Neural cell (in vitro differentiated cells): ENCODE measurements at regions not wholly inside any gene's neighbourhood (a gene's known extent, or its start where the extent isn't known, plus 50 kb on each side); places are given as distances from the start of the nearest gene placed in this dataset.

Source experiments
- H2AFZ ChIP-seq: fragments of 200-600, 300-800 bp; sonication (generic), shearing (Covaris generic); 2 replicates; pipeline ENCODE4 v1.6.0; 2014; ENCODE audit warnings: low read depth, mild to moderate bottlenecking, antibody characterized with exemption, low read length, moderate library complexity
- H3F3A ChIP-seq: fragments of 200-600 bp; shearing (Covaris generic); 2 replicates; pipeline ENCODE4 v1.6.1; 2016; ENCODE audit warnings: mild to moderate bottlenecking, moderate library complexity, mixed read lengths, antibody characterized with exemption, low read length; ENCODE audit not compliant: insufficient read depth, poor library complexity, severe bottlenecking
- H3K27ac ChIP-seq: fragments of 200-600, 300-800 bp; sonication (generic), shearing (Covaris generic); 2 replicates; pipeline ENCODE4 v1.5.1; 2014; ENCODE audit warnings: mild to moderate bottlenecking, low read length, moderate library complexity
- H3K27me3 ChIP-seq: fragments of 300-800, 200-600 bp; sonication (generic), shearing (Covaris generic); 2 replicates; pipeline ENCODE4 v1.6.0; 2014; ENCODE audit warnings: mild to moderate bottlenecking, low read depth, low read length, moderate library complexity; ENCODE audit not compliant: insufficient read depth
- H3K36me3 ChIP-seq: fragments of 300-800, 200-600 bp; sonication (generic), shearing (Covaris generic); 2 replicates; pipeline ENCODE4 v1.5.1; 2014; ENCODE audit warnings: mild to moderate bottlenecking, antibody characterized with exemption, low read length, moderate library complexity; ENCODE audit not compliant: insufficient read depth
- H3K4me2 ChIP-seq: fragments of 300-800, 200-600 bp; sonication (generic), shearing (Covaris generic); 2 replicates; pipeline ENCODE4 v1.6.0; 2014; ENCODE audit warnings: mild to moderate bottlenecking, low read length
- H3K4me3 ChIP-seq: fragments of 300-800, 200-600 bp; sonication (generic), shearing (Covaris generic); 2 replicates; pipeline ENCODE4 v1.5.1; 2014; ENCODE audit warnings: mild to moderate bottlenecking, low read length, moderate library complexity
- H3K79me2 ChIP-seq: fragments of 200-600 bp; shearing (Covaris generic); replicated peaks from 2 replicates; pipeline ENCODE4 v1.6.0; 2014; ENCODE audit warnings: mild to moderate bottlenecking, low read length, moderate library complexity; ENCODE audit not compliant: insufficient read depth
- H3K9ac ChIP-seq: fragments of 300-800, 200-600 bp; sonication (generic), shearing (Covaris generic); 2 replicates; pipeline ENCODE4 v1.6.1; 2016; ENCODE audit warnings: mild to moderate bottlenecking, low read length, mixed read lengths
- H3K9me2 ChIP-seq: fragments of 200-600 bp; shearing (Covaris generic); 2 replicates; pipeline ENCODE4 v1.6.1; 2016; ENCODE audit warnings: mild to moderate bottlenecking, low read length, mixed read lengths; ENCODE audit not compliant: insufficient read depth
- H3K9me3 ChIP-seq: fragments of 200-600, 300-800 bp; sonication (generic), shearing (Covaris generic); 2 replicates; pipeline ENCODE4 v1.6.1; 2016; ENCODE audit warnings: mild to moderate bottlenecking, mixed run types, low read length, moderate library complexity, mixed read lengths
- H4K20me1 ChIP-seq: fragments of 200-600 bp; shearing (Covaris generic); 2 replicates; pipeline ENCODE4 v1.6.1; 2016; ENCODE audit warnings: mild to moderate bottlenecking, mixed run types; ENCODE audit not compliant: insufficient read depth
- EP300 ChIP-seq: fragments of 450-650 bp; conservative IDR thresholded peaks from 2 replicates; pipeline ENCODE4 v1.6.1; 2014; ENCODE audit warnings: antibody characterized with exemption, mild to moderate bottlenecking, moderate library complexity; ENCODE audit not compliant: poor library complexity, severe bottlenecking
- EZH2 ChIP-seq: fragments of 200-600, 300-800 bp; shearing (Covaris generic), sonication (generic); IDR thresholded peaks from 2 replicates; pipeline ENCODE4 v1.6.1; 2014; ENCODE audit warnings: antibody characterized with exemption, low read length, borderline replicate concordance, mild to moderate bottlenecking; ENCODE audit not compliant: insufficient read depth, poor library complexity, severe bottlenecking
- MXI1 ChIP-seq: fragments of 450-650 bp; conservative IDR thresholded peaks from 2 replicates; pipeline ENCODE4 v1.6.1; 2014; ENCODE audit warnings: antibody characterized with exemption, mild to moderate bottlenecking; ENCODE audit not compliant: poor library complexity, severe bottlenecking
- POLR2AphosphoS5 ChIP-seq: IDR thresholded peaks from 2 replicates; pipeline ENCODE4 v1.6.1; 2012
- RAD21 ChIP-seq: fragments of 450-650 bp; conservative IDR thresholded peaks from 2 replicates; pipeline ENCODE4 v1.6.1; 2014; ENCODE audit warnings: antibody characterized with exemption, mild to moderate bottlenecking, moderate library complexity
- REST ChIP-seq: IDR thresholded peaks from 2 replicates; pipeline ENCODE4 v1.6.1; 2012; ENCODE audit warnings: borderline replicate concordance
- SMC3 ChIP-seq: fragments of 450-650 bp; conservative IDR thresholded peaks from 2 replicates; pipeline ENCODE4 v1.6.1; 2014; ENCODE audit warnings: antibody characterized with exemption, mild to moderate bottlenecking, moderate library complexity; ENCODE audit not compliant: poor library complexity
- TAF1 ChIP-seq: IDR thresholded peaks from 2 replicates; pipeline ENCODE4 v1.6.1; 2012; ENCODE audit warnings: low read depth
- TF ChIP-seq, protein P1 (sequence below): fragments of 450-650 bp; IDR thresholded peaks from 2 replicates; pipeline ENCODE4 v1.5.1; 2014; ENCODE audit warnings: antibody characterized with exemption, mild to moderate bottlenecking, moderate library complexity; ENCODE audit not compliant: poor library complexity, severe bottlenecking

DNA sequence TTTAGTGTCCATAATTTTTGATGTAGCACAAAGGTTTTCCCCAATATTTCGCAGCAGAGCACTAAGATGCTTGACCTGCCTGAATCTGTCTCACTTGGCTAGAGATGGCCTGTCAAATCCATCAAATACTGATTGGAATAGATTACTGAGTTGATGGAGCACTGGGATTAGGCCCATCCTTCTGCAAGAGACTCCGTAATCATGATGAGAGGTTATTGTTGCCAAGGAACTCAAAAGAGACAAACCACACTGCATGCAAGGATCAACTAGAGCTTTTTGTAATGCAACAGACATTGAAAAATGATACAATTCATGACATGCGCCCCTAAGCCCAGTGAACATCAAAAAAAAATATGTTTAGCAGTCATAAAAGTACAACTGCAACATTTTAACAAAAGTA lies 585.3 kb upstream of the GRAMD2B start:
- Histone ChIP-seq H3K9me3 (no peaks in the 10 kb centered on the region), H3K9ac (no peak overlapping the region), H3K9me2 (no peaks in the 10 kb centered on the region), H3K4me2 (peak overlapping the region; percentile 3), H3K27me3 (no peaks in the 10 kb centered on the region), H3F3A (no peaks in the 10 kb centered on the region), H3K36me3 (no peaks in the 10 kb centered on the region), H3K27ac (no peak overlapping the region), H2AFZ (no peak overlapping the region), H3K4me3 (no peak overlapping the region), H4K20me1 (no peaks in the 10 kb centered on the region), H3K79me2 (no peaks in the 10 kb centered on the region)
- TF ChIP-seq EP300 (no peak), RAD21 (no peak), SMC3 (no peak), EZH2 (no peak), POLR2AphosphoS5 (no peak), MXI1 (no peak), TAF1 (no peak), REST (no peak)
- TF ChIP-seq, protein P1, sequence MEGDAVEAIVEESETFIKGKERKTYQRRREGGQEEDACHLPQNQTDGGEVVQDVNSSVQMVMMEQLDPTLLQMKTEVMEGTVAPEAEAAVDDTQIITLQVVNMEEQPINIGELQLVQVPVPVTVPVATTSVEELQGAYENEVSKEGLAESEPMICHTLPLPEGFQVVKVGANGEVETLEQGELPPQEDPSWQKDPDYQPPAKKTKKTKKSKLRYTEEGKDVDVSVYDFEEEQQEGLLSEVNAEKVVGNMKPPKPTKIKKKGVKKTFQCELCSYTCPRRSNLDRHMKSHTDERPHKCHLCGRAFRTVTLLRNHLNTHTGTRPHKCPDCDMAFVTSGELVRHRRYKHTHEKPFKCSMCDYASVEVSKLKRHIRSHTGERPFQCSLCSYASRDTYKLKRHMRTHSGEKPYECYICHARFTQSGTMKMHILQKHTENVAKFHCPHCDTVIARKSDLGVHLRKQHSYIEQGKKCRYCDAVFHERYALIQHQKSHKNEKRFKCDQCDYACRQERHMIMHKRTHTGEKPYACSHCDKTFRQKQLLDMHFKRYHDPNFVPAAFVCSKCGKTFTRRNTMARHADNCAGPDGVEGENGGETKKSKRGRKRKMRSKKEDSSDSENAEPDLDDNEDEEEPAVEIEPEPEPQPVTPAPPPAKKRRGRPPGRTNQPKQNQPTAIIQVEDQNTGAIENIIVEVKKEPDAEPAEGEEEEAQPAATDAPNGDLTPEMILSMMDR, result no peak

GRCh38 chr5:125847561-125847960 lies 575.6 kb upstream of the GRAMD2B start:
- H3K9me3 ChIP-seq, result no peaks in the 10 kb centered on the region
- no peak overlapping the region for H3K9ac ChIP-seq
- no peak for TF ChIP-seq SMC3
- TF ChIP-seq TAF1, result no peak
- TF ChIP-seq MXI1, result no peak
- TF ChIP-seq RAD21, result no peak
- TF ChIP-seq REST, result no peak
- no peak for TF ChIP-seq EZH2
- H4K20me1 ChIP-seq, result no peaks in the 10 kb centered on the region
- H3K27me3 ChIP-seq, result no peaks in the 10 kb centered on the region
- H3F3A ChIP-seq, result no peaks in the 10 kb centered on the region
- no peak overlapping the region for H3K4me2 ChIP-seq
- no peak overlapping the region for H3K4me3 ChIP-seq
- H2AFZ ChIP-seq, result no peak overlapping the region
- H3K9me2 ChIP-seq, result no peaks in the 10 kb centered on the region
- no peaks in the 10 kb centered on the region for H3K79me2 ChIP-seq
- H3K27ac ChIP-seq, result no peak overlapping the region
- no peaks in the 10 kb centered on the region for H3K36me3 ChIP-seq
